Fibroblast of pulmonary artery (primary cell): ENCODE measurements at regions not wholly inside any gene's neighbourhood (a gene's known extent, or its start where the extent isn't known, plus 50 kb on each side); places are given as distances from the start of the nearest gene placed in this dataset.
A peak's percentile ranks its signal among the peaks of the same experiment; 100 is the strongest.

Experiments
- DNase-seq: peaks from one replicate; pipeline ENCODE4 v3.0.0-alpha.2; 2010; ENCODE audit warnings: low read depth
- H3K4me3 ChIP-seq: replicated peaks from 2 replicates; pipeline ENCODE4 v1.5.1; 2011; ENCODE audit warnings: low read depth, mild to moderate bottlenecking, control low read depth, low read length, moderate library complexity
- TF ChIP-seq, protein P1 (sequence below): IDR thresholded peaks from 2 replicates; pipeline ENCODE4 v1.5.1; 2011; ENCODE audit warnings: mild to moderate bottlenecking, control low read depth, low read length, inconsistent platforms; ENCODE audit errors: missing control alignments

DNA sequence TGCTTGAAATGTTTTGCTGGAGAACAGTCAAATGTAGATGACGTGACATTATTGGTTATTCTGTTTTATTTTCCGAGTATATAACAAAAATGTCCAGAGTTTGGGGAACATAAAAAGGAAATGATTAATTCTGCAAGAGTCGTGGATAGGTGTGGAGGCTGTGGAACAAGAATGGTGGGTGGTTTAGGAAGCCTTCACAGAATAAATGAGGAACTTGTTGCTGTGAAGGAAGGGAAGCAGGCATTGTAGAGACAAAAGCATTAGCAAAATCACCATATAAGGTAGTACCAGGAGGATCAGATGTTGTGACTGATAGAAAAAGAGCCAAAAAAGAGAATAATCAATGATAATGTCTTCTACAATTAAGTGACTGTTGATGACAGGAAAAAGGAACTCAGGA is 66.2 kb upstream of the CNTLN start:
- H3K4me3 ChIP-seq = no peak overlapping the region
- DNase-seq = no peak
- TF ChIP-seq, protein P1, sequence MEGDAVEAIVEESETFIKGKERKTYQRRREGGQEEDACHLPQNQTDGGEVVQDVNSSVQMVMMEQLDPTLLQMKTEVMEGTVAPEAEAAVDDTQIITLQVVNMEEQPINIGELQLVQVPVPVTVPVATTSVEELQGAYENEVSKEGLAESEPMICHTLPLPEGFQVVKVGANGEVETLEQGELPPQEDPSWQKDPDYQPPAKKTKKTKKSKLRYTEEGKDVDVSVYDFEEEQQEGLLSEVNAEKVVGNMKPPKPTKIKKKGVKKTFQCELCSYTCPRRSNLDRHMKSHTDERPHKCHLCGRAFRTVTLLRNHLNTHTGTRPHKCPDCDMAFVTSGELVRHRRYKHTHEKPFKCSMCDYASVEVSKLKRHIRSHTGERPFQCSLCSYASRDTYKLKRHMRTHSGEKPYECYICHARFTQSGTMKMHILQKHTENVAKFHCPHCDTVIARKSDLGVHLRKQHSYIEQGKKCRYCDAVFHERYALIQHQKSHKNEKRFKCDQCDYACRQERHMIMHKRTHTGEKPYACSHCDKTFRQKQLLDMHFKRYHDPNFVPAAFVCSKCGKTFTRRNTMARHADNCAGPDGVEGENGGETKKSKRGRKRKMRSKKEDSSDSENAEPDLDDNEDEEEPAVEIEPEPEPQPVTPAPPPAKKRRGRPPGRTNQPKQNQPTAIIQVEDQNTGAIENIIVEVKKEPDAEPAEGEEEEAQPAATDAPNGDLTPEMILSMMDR = no peak

DNA sequence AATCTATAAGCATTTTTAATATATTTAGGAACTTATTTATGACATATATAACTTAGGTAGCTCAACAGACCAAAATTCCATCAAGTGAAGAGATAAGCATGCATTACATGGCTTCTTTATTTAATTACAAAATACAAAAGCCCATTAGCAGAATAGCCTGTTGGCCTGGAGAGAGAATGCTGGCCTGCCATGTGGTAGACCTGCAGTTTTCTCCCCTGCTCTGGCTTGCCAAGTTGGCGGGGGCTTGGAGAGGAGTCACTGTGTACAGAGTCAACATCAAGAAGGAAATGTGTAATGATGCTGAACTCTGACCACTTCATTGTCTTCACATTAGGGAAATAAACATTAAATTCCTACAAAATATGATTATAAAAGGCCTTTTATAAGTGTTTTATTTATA is 69.8 kb upstream of the CNTLN start:
- peak; percentile 48 for DNase-seq
- no peak overlapping the region for H3K4me3 ChIP-seq
- TF ChIP-seq, protein P1 = no peak

DNA sequence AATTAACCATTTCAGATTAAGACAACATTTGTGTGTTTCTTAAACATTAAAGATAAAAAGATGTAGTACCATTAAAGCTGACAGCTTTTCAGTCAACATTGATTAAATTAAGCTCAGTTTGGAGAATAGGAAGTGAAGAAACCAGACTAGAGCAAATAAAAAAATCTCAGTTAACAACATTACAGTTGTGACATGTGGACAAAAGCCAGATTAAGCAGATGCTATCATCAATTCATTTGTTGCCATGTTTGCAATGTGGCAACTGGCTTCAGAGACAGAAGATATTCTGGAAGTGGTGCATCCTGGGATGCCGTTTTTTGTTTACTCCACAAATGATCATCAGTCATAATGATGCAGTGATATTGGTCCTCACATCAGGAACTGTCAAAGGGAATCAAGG is 70.3 kb upstream of the CNTLN start:
- DNase-seq = peak; percentile 11
- H3K4me3 ChIP-seq = no peak overlapping the region
- TF ChIP-seq, protein P1 = no peak

DNA sequence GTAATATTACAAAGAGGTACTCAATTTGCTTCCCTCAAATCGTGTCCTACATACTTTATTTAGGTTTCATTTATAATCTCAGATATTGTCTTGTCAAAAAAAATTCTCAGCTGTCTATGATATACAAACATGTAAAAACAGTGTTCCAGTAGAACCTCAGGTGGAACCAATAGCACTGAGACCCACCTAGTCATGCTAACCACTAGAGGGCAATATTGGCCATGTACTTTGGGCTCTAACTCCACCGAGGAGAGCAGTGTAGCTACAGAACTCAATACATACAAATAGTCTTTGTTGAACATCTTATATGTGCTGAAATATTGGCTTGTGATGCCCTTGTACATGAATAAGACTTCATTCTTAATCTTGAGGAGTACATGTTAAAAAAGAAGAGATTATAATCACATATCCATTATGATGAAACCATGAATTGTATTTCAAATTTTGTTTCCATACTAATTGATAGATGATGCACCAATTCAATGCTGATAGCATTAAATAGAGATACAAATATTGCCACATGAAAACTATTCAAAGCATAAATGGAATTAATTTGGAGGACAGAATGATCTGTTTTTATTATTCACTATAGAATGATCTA is 71.2 kb upstream of the CNTLN start:
- DNase-seq = peak; percentile 74

DNA sequence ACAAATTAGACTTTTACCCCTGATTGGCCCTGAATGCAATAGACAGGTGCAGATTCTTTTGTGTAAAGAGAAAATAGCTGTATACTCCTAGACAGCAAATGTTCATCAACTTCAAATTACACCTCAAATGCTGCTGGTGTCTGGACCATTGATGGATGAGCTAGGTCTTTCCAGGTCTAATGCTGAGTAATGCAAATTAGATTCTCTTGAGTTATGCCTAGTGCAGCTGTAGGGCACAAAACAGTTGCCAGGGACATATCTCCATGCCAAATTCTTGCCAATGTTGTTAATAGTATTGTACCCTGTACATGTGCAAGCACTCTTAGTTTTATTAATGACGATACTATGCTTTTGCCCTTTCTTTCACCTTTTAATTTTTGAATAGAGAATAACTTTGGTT is 72.3 kb upstream of the CNTLN start:
- TF ChIP-seq, protein P1 = no peak
- H3K4me3 ChIP-seq = no peak overlapping the region
- no peak for DNase-seq

More for the DNA sequence above, 71.2 kb upstream of the CNTLN start:
- H3K4me3 ChIP-seq = no peak overlapping the region
- TF ChIP-seq, protein P1 = peak; percentile 97

DNA sequence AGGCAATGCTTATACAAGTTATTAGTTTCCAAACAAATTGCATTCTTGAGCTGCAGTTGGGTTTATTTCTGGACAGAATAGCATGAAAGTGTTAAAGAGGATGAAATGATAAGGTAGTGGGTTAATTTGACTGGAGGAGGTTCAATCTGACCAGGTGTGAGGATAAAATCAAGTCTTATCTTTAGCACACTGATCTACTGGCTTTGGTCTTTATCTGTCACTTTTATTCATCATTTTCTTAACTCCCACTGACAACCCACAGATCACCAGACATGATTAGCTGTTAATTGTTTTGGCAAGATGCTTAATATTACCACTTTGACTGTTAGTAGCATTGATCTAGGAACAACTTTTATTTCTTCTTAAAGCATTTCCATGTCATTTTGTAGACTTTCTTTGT is 74.4 kb upstream of the CNTLN start:
- no peak overlapping the region for H3K4me3 ChIP-seq
- TF ChIP-seq, protein P1 = no peak
- no peak for DNase-seq

DNA sequence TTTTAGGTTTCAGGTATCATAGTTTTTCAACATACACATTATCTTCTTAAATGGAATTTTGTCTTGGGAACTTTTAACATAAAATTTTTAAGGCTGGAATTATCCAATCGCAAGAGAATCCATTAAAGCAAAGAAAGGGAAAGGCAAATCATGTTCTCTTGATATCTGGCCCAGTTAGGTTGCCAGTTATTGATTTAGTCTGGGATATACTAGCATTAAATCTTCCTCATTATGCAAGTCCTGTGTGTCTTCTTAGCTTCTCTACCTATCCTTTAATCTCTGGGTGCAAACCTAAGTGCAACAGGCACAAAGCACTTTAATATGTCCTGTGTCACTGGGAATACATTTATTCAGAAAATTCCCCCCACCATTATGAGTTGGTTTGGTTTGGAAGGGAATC is 75.4 kb upstream of the CNTLN start:
- TF ChIP-seq, protein P1 = no peak
- no peak overlapping the region for H3K4me3 ChIP-seq
- DNase-seq = no peak
